PC-3 (cell line): ENCODE measurements at regions not wholly inside any gene's neighbourhood (a gene's known extent, or its start where the extent isn't known, plus 50 kb on each side); places are given as distances from the start of the nearest gene placed in this dataset.

Source experiments
- EZH2 ChIP-seq: fragments of 300-600 bp; sonication (generic); IDR thresholded peaks from one replicate; pipeline ENCODE4 v1.6.1; 2017; ENCODE audit warnings: antibody characterized with exemption, mild to moderate bottlenecking, low read length; ENCODE audit not compliant: unreplicated experiment
- EZH2phosphoT487 ChIP-seq: fragments of 300-600 bp; sonication (generic); IDR thresholded peaks from 2 replicates; pipeline ENCODE4 v1.6.1; 2018; ENCODE audit warnings: mild to moderate bottlenecking, antibody characterized with exemption, low read length, borderline replicate concordance
- TF ChIP-seq, protein P1 (sequence below): fragments of 300-600 bp; sonication (generic); conservative IDR thresholded peaks from 2 replicates; pipeline ENCODE4 v1.5.1; 2017; ENCODE audit warnings: antibody characterized with exemption, low read depth, mild to moderate bottlenecking, low read length

DNA sequence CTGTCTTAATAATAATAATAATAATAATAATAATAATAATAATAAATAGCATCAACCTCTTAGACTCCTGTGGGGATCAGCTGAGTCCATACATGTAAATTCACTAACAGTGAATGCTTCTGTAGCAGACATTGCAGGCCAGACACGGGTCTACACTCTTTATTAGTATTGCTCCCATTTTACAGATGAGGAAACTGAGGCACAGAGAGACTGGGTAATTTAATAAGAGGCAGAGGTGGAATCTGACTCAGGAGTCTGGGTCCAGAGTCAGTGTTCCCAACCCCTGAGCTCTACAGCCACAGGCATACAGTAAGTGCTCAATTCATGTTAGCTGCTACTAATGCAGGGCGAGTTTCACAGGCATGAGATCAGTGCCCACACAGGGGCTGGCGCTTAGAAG is 123.2 kb upstream of the MAP1LC3B2 start:
- TF ChIP-seq, protein P1, sequence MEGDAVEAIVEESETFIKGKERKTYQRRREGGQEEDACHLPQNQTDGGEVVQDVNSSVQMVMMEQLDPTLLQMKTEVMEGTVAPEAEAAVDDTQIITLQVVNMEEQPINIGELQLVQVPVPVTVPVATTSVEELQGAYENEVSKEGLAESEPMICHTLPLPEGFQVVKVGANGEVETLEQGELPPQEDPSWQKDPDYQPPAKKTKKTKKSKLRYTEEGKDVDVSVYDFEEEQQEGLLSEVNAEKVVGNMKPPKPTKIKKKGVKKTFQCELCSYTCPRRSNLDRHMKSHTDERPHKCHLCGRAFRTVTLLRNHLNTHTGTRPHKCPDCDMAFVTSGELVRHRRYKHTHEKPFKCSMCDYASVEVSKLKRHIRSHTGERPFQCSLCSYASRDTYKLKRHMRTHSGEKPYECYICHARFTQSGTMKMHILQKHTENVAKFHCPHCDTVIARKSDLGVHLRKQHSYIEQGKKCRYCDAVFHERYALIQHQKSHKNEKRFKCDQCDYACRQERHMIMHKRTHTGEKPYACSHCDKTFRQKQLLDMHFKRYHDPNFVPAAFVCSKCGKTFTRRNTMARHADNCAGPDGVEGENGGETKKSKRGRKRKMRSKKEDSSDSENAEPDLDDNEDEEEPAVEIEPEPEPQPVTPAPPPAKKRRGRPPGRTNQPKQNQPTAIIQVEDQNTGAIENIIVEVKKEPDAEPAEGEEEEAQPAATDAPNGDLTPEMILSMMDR: no peak
- no peak for TF ChIP-seq EZH2phosphoT487
- TF ChIP-seq EZH2: no peak
